Smooth muscle cell of the brain vasculature (primary cell): ENCODE measurements at regions not wholly inside any gene's neighbourhood (a gene's known extent, or its start where the extent isn't known, plus 50 kb on each side); places are given as distances from the start of the nearest gene placed in this dataset.

Experiments used
- DNase-seq: peaks from one replicate; pipeline ENCODE4 v3.0.0-alpha.2; 2012; ENCODE audit warnings: low read depth, low spot score

GRCh38 chr6:44559486-44560270, 172.2 kb downstream of the CDC5L start:
- no peak for DNase-seq

- no peak for DNase-seq
These were observed 173.1 kb downstream of the CDC5L start for GRCh38 chr6:44560458-44561059.

GRCh38 chr6:44561060-44561623, 173.6 kb downstream of the CDC5L start:
- DNase-seq, result no peak

GRCh38 chr6:44561832-44562665, 174.5 kb downstream of the CDC5L start:
- no peak for DNase-seq

DNA sequence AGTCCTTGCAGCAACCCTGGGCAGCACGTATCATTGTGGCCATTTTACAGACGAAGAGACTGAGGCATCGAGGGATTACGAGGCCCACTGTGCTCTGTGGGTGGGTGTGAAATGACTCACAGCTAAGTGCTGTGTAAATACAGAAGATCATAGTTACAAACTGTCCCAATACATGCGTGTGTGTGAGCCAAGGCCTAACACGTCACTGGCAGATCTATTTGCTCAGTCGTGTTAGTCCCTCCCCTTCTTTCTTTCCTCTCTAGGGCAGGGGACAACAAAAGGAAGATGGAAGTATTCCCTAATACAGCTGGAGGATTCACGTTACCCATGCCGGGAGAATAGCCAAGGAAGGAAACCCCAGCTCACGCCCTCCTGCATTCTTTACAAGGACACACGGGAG, 175.9 kb downstream of the CDC5L start:
- DNase-seq, result no peak

DNA sequence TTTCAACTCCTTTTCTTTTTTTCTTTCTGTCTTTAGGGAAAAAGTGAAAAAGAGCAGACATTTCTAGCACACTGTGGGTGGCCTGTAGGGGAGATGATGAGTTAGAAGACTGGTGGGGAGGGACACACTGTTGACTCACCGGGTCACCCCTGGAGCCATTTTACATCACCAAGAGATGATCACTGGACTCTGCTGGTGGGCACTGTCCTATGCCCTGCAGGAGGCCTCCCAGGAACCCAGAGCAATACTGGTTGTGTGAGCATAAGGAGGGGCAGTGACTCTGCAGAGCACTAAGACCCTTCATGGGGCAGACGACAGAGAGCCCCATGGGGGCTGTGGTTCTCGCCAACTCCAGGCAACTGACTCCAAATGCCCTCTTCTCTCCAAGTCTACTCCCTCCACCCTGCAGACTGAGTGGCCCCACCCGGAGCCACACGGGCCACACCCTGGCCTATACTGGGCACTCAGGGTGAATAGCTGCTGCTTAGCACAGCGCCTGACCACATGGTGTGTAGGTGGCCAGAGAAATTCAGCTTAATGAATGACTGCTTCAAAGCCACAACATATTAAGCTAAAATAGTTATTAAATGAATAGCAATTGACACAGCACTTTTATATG, 177.5 kb downstream of the CDC5L start:
- no peak for DNase-seq

DNA sequence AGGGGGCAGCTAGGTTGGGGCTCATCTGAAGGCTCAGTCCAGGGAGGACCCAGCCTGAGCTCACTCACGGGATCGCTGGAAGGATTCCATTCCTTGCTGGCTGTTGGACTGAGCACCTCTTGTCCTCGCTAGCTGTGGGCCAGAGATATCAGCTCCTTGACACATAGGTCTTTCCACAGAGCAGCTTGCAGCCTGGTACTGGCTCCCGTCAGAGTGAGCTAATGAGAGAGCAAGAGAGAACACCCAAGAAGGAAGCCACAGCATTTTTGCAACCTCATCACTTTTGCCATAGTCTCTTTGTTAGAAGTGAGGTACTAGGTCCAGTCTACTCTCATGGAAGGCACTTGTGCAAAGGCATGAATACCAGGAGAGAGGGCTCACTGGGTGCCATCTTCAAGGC, 179.9 kb downstream of the CDC5L start:
- no peak for DNase-seq

DNA sequence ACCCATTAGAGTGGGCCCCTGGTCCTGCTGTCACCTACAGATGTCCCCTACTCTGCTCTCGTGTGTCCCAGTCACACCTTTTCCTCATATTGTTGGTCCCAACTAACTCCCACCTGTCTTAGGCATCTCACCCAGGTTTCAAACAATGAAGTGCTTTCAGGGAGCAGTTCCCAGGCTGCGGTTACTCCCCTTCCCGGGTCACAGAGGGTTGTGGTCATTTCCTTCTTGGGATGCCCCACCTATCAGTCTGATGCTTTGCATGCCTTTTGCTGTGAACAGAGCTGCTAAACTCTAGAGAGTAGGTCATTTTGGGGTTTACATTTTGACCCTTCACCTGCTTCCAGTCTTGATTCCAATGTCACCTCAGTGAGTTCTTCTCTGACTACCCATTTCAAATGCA, 181.6 kb downstream of the CDC5L start:
- no peak for DNase-seq

- DNase-seq, result no peak
These were observed 182.5 kb downstream of the CDC5L start for GRCh38 chr6:44569931-44570385.

DNA sequence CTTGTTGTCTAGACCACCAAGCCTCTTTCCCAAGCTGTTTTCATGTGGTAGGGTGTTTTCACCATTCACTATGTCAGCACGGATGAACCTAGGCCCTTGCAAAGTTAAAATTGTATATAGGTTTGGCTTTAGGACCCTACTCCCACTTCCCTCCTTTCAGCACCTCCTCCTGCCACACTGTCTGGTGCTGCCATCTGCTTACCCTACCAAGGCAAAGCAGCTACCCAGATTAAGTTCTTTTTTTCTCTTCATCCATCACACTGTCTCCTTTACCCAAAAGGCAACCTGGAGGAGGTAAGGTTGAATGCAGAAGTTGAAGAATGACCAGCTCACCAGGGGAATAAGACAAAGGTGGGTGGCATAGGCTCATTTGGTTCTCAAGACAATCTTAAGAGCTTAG, 184.0 kb downstream of the CDC5L start:
- DNase-seq, result no peak

DNA sequence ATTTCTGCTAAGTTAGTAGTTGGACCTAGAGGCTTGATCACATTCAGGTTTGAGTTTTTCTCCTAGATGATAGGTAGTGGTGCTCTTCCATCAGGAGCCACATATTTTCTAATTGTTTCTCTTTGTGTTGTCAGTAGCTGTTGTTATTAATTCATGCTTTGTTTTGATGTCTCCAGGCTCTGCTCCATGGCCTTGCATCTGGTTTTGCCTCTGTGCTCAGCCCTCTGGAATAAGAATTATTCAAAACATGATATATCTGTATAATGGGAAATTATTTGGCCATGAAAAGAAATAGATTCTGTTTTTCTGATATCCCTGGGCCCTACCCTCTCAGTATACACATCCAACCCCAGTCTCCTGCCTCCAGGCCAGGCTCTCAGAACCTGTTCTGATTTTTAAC, 184.8 kb downstream of the CDC5L start:
- DNase-seq, result no peak

- no peak for DNase-seq
These were observed 188.1 kb downstream of the CDC5L start for GRCh38 chr6:44575644-44576043.

DNA sequence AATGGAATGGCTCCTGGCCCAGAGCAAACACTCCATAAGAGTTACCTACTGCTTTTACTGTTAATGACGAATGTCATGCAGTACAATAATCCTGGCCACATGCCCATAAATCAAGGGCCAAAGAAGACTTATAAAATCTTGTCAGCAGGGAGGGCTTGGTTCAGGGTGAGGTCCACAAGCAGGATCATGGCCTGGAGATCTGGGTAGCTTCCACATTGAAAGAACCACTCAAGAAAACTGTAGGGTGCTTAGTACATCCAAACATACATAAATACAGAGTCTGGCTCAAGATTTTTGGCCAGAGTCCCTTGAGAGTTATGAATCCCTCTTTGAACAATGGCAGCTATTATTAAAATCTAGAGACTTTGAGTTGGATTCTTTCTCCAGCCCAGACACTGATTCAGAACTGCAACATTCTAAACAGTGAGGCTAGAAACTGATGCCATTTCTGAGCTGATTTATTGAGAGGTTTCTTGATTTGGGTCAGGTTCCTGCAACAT, 188.7 kb downstream of the CDC5L start:
- no peak for DNase-seq

DNA sequence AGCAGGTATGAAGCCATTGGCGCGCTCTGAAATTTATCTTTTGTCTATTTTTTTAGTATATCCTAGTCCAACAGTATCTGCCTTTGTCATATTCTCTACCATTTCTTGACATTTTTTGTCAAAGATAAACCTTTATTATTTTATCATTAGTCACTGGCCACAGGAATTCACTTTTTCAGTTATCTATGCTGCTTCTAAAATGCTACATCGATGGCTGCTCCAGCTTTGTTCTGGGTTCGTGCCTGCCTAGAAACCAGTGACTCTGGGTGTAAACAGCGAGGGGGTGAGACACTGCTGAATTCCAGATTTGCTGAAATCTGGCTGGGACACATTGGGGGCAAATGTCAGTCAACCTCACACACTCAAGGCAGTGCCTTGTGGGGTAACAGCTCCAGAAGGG, 193.4 kb downstream of the CDC5L start:
- DNase-seq, result no peak

DNA sequence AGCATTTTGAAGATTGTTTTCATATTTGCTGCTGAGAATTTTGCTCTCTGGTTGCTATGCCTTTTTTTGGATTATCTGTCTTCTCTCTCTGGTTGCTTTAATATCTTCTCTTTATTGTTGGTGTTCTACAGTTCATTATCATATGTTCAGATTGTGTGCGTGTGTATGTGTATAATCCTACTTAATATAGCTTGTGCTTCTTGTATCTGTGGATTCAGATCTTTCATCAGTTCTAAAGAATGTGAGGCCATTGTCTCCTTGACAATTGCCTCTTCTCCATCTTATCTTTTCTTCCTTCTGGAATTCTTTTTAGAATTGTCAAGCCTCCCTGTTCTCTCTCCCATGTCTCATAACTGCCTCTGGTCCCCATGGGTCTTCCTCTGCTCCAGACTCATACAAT, 195.4 kb downstream of the CDC5L start:
- no peak for DNase-seq

- DNase-seq, result no peak
These were observed 203.0 kb downstream of the CDC5L start for GRCh38 chr6:44590471-44590870.

DNA sequence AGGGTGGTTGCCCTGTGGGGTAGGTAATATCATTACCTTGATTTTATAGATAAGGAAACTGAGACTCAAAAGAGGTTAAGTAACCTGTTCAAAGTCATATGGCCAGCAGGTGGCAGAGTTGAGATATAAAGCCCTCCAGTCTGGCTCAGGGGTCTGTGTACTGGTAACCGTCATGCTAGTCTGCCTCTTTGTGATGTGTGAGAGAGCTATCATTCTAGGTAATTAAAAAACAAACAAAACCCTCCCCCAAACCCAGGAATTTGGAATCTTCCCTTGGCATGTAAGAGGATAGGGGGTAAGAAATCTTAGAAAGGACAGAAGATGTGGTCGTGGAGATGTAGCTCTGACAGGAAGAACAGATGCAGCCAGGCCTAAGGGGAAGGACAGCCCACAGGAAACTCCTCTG, 206.0 kb downstream of the CDC5L start:
- peak; percentile 39 for DNase-seq

DNA sequence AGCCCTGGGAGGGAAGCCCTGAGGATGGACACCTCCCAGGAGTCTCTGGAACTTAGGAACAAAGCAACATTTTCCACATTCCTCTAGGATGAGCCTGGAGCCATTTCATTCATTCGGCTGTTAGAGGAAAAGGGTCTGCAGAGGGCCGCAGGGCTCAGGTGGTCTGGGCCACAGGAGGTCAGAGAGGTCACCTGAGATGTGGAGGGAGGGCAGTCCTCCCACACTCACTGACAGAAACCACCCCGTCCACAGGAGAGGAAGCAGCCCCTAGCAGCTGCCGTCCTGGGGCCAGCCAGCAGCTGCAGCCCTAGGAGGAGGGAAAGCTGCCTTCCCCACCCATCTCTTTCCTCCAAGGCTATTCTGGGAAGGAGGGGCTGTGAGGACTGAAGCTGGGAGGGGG, 207.0 kb downstream of the CDC5L start:
- DNase-seq, result no peak

- no peak for DNase-seq
These were observed 211.2 kb downstream of the CDC5L start for GRCh38 chr6:44598679-44599078.

GRCh38 chr6:44599672-44600071, 212.2 kb downstream of the CDC5L start:
- DNase-seq, result no peak

GRCh38 chr6:44603044-44603686, 215.7 kb downstream of the CDC5L start:
- DNase-seq, result no peak
